Fibroblast of pulmonary artery (primary cell): ENCODE measurements at regions not wholly inside any gene's neighbourhood (a gene's known extent, or its start where the extent isn't known, plus 50 kb on each side); places are given as distances from the start of the nearest gene placed in this dataset.
"Not testable (repeated sequence)": the region's sequence is repeated elsewhere in the genome, so short reads cannot be mapped to it uniquely, and the experiment has no call there.

Source experiments
- DNase-seq: peaks from one replicate; pipeline ENCODE4 v3.0.0-alpha.2; 2010; ENCODE audit warnings: low read depth
- H3K4me3 ChIP-seq: replicated peaks from 2 replicates; pipeline ENCODE4 v1.5.1; 2011; ENCODE audit warnings: low read depth, mild to moderate bottlenecking, control low read depth, low read length, moderate library complexity
- CTCF ChIP-seq: IDR thresholded peaks from 2 replicates; pipeline ENCODE4 v1.5.1; 2011; ENCODE audit warnings: mild to moderate bottlenecking, control low read depth, low read length, inconsistent platforms; ENCODE audit errors: missing control alignments

DNA sequence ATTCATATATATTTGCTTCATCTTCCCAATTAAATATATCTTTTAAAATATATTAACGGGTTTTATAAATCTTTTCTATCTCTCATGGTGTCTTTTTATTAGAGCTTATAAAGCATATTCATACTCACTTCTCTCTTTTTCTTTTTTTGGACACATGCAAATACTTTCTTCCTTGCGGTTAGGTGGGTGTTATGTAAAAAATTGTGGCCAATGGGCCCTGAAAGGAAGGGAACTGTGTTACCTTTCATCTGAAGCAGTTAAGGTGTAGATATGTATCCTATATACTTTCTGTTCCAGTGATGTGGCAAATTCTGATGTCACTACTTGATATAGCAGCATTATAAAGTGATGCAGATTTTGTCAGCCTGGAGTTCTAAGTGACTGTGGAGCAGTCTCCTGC is 714.5 kb downstream of the PLCL1 start:
- TF ChIP-seq CTCF = no peak
- no peak overlapping the region for H3K4me3 ChIP-seq
- DNase-seq = no peak

DNA sequence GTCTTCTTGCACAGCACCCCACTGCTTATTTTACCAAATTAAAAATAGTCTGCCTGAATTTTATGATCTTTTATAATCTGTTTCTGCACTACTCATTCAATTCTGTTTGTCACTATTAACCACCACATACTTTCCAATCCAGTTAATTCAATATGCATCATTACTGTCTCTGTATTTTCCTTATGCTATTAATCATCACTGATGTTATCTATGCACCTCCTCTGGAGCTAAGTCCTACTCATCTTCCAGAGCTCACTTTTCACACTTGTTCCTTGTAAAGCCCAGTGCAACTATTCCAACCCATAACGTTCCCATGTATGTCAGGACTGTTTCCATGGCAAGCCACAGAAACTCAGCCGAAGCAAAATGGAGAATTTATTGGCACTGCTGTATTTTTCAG is 713.6 kb downstream of the PLCL1 start:
- no peak for DNase-seq
- TF ChIP-seq CTCF = no peak
- no peak overlapping the region for H3K4me3 ChIP-seq

- DNase-seq, H3K4me3 ChIP-seq: not testable (repeated sequence)
Observed at GRCh38 chr2:198508610-198509009, 704.2 kb downstream of the PLCL1 start.

DNA sequence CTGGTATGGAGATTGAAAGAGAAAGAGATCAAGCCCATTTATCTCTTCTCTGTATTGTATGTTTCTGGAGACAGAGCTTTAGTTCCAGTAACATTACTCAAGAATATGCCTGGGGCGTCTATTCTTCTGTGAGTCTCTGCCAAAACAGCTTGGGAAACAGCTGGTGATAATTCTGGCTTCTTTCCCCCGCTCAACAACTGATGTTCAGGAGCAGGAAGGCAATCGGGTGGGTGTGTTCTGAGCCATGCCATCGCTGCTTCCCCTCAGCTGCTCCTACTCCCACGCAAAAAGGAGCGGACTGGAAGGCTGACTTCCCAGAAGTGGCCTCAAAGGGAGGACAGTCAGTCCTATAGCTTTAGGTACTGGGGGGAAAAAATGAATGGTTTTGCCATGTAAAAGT is 695.1 kb downstream of the PLCL1 start:
- DNase-seq = peak; percentile 59
- no peak for TF ChIP-seq CTCF

GRCh38 chr2:198498516-198498915 is 694.1 kb downstream of the PLCL1 start:
- H3K4me3 ChIP-seq = no peak overlapping the region
- DNase-seq = no peak
- TF ChIP-seq CTCF = no peak

More for the DNA sequence above, 695.1 kb downstream of the PLCL1 start:
- H3K4me3 ChIP-seq = no peak overlapping the region

- no peak overlapping the region for H3K4me3 ChIP-seq
- no peak for DNase-seq
- TF ChIP-seq CTCF = no peak
Observed at GRCh38 chr2:198498048-198498447, 693.7 kb downstream of the PLCL1 start.

GRCh38 chr2:198494931-198495330 is 690.5 kb downstream of the PLCL1 start:
- no peak overlapping the region for H3K4me3 ChIP-seq
- no peak for TF ChIP-seq CTCF
- DNase-seq = no peak

GRCh38 chr2:198490748-198491147 is 686.4 kb downstream of the PLCL1 start:
- no peak overlapping the region for H3K4me3 ChIP-seq
- no peak for DNase-seq
- TF ChIP-seq CTCF = no peak
